ENCODE measurements at regions not wholly inside any gene's neighbourhood (a gene's known extent, or its start where the extent isn't known, plus 50 kb on each side); places are given as distances from the start of the nearest gene placed in this dataset.

GRCh38 chr13:90217275-90217674 is 1130.2 kb upstream of the MIR17HG start:
- no peaks in the 10 kb centered on the region for H4K20me1 ChIP-seq (replicated peaks; ENCODE audit: insufficient read depth)
- H3K9me2 ChIP-seq (ENCODE audit: insufficient read depth) = peaks cover 7% of the 10 kb centered on the region; the same call in 1 of the 2 replicates
- Mint-ChIP-seq H3K27ac (no peak overlapping the region), H3K36me3 (ENCODE audit: low read depth) (peaks cover 2% of the 10 kb centered on the region; the same call in 2 of the 3 replicates), H3K27me3 (ENCODE audit: insufficient read depth, low read depth, poor library complexity) (no peaks in the 10 kb centered on the region), H3K4me3 (no peak overlapping the region), H3K9me3 (peaks cover 4% of the 10 kb centered on the region), H3K4me1 (no peaks in the 10 kb centered on the region)
- TF ChIP-seq NANOG (IDR thresholded peaks at IDR 0.05; ENCODE audit: borderline replicate concordance) = no peak
- no peak for TF ChIP-seq ZNF114 (CRISPR knock-in tag; IDR thresholded peaks at IDR 0.05)
- TF ChIP-seq CTCF (conservative IDR thresholded peaks at IDR 0.05; ENCODE audit: low read depth in 2 of 2) = no peak
- no peak for TF ChIP-seq ETS1 (IDR thresholded peaks at IDR 0.05)
- TF ChIP-seq REST (IDR thresholded peaks at IDR 0.05; ENCODE audit: unreplicated experiment) = no peak
- no peak for TF ChIP-seq STAT1 (IDR thresholded peaks at IDR 0.05; ENCODE audit: unreplicated experiment)
- no peak for TF ChIP-seq ZNF462 (CRISPR knock-in tag; IDR thresholded peaks at IDR 0.05)
- TF ChIP-seq ZNF331 (CRISPR knock-in tag; IDR thresholded peaks at IDR 0.05; ENCODE audit: low read depth) = no peak
- no peak for TF ChIP-seq POLR2AphosphoS5 (IDR thresholded peaks at IDR 0.05; ENCODE audit: low read depth)
- TF ChIP-seq EZH2 (IDR thresholded peaks at IDR 0.05; ENCODE audit: low read depth, unreplicated experiment) = no peak
- TF ChIP-seq EZH2phosphoT487 (IDR thresholded peaks at IDR 0.05; ENCODE audit: unreplicated experiment) = no peak
- H3K4me3 ChIP-seq = no peak overlapping the region
- H3F3A ChIP-seq (replicated peaks; ENCODE audit: low read depth) = no peaks in the 10 kb centered on the region
- no peaks in the 10 kb centered on the region for H3K4me1 ChIP-seq (ENCODE audit: insufficient read depth)
- no peak overlapping the region for H3K27ac ChIP-seq (ENCODE audit: low read depth)
- no peaks in the 10 kb centered on the region for H3K27me3 ChIP-seq (ENCODE audit: insufficient read depth)
- H3K36me3 ChIP-seq (ENCODE audit: insufficient read depth) = no peaks in the 10 kb centered on the region
- DNase-seq (ENCODE audit: low spot score) (no peak), ATAC-seq (no peak)
- H2AFZ ChIP-seq = no peak overlapping the region
- H3K79me2 ChIP-seq (replicated peaks; ENCODE audit: insufficient read depth) = no peaks in the 10 kb centered on the region
- no peak overlapping the region for H3K4me2 ChIP-seq

Data from GM23338 (cell line).